ENCODE measurements at regions not wholly inside any gene's neighbourhood (a gene's known extent, or its start where the extent isn't known, plus 50 kb on each side); places are given as distances from the start of the nearest gene placed in this dataset.

- Histone ChIP-seq H3K36me3 (no peaks in the 10 kb centered on the region), H3K4me1 (no peaks in the 10 kb centered on the region), H3K4me3 (no peak overlapping the region), H3K27me3 (no peaks in the 10 kb centered on the region), H3K9me3 (no peaks in the 10 kb centered on the region), H3K27ac (no peak overlapping the region)
- TF ChIP-seq, protein P1, sequence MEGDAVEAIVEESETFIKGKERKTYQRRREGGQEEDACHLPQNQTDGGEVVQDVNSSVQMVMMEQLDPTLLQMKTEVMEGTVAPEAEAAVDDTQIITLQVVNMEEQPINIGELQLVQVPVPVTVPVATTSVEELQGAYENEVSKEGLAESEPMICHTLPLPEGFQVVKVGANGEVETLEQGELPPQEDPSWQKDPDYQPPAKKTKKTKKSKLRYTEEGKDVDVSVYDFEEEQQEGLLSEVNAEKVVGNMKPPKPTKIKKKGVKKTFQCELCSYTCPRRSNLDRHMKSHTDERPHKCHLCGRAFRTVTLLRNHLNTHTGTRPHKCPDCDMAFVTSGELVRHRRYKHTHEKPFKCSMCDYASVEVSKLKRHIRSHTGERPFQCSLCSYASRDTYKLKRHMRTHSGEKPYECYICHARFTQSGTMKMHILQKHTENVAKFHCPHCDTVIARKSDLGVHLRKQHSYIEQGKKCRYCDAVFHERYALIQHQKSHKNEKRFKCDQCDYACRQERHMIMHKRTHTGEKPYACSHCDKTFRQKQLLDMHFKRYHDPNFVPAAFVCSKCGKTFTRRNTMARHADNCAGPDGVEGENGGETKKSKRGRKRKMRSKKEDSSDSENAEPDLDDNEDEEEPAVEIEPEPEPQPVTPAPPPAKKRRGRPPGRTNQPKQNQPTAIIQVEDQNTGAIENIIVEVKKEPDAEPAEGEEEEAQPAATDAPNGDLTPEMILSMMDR (IDR thresholded peaks at IDR 0.05) = no peak
- no peak for TF ChIP-seq POLR2A (IDR thresholded peaks at IDR 0.05)
- DNase-seq = no peak
Measured at GRCh38 chr2:107349329-107349728, 463.4 kb upstream of the ST6GAL2 start.

DNA sequence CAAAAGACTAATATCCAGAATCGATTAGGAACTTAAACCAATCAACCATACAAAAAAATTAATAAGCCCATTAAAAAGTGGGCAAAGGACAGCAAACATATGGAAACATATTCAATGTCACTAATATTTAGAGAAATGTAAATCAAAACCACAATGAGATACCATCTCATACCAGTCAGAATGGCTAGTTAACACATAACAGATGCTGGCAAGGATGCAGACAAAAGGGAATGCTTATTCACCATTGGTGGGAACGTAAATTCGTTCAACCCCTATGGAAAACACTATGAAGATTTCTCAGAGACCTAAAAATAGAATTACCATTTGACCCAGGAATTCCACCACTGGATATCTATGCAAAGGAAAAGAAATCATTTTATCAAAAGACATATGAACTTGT is 468.2 kb upstream of the ST6GAL2 start:
- Histone ChIP-seq H3K27ac (no peak overlapping the region), H3K4me1 (no peaks in the 10 kb centered on the region), H3K4me3 (no peak overlapping the region), H3K27me3 (no peaks in the 10 kb centered on the region), H3K36me3 (no peaks in the 10 kb centered on the region), H3K9me3 (no peaks in the 10 kb centered on the region)
- no peak for DNase-seq
- TF ChIP-seq POLR2A (IDR thresholded peaks at IDR 0.05) = no peak
- TF ChIP-seq, protein P1 (IDR thresholded peaks at IDR 0.05) = no peak

- Histone ChIP-seq H3K36me3 (no peaks in the 10 kb centered on the region), H3K4me3 (no peak overlapping the region), H3K9me3 (no peaks in the 10 kb centered on the region), H3K4me1 (no peaks in the 10 kb centered on the region), H3K27ac (no peak overlapping the region), H3K27me3 (no peaks in the 10 kb centered on the region)
- no peak for DNase-seq
- TF ChIP-seq, protein P1 (IDR thresholded peaks at IDR 0.05) = no peak
- TF ChIP-seq POLR2A (IDR thresholded peaks at IDR 0.05) = no peak
Measured at GRCh38 chr2:107358362-107358761, 468.3 kb upstream of the RGPD4 start.

DNA sequence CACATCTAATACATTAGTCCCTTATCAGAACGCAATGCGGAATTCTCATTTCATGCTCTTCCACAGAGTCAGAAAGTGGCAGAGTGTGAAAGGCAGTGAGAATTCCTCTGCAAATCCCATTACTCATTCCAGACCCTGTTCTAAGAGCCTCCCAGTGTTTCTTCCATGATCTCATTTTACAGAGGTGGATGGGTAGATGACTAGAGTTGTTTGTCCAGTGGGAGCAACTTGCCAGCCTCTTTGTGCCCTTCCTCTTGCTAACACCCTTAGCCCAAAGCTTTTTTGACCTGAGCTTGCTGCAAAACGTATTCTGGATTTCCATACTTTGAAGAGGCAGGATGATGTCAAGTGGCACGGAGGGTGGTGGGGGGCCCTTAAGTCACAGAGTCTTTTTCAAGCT is 467.7 kb upstream of the RGPD4 start:
- TF ChIP-seq POLR2A (IDR thresholded peaks at IDR 0.05) = no peak
- TF ChIP-seq, protein P1 (IDR thresholded peaks at IDR 0.05) = no peak
- no peaks in the 10 kb centered on the region for H3K4me1 ChIP-seq
- no peak overlapping the region for H3K4me3 ChIP-seq
- no peaks in the 10 kb centered on the region for H3K36me3 ChIP-seq
- no peak overlapping the region for H3K27ac ChIP-seq
- H3K9me3 ChIP-seq = no peaks in the 10 kb centered on the region
- DNase-seq = no peak
- H3K27me3 ChIP-seq = no peaks in the 10 kb centered on the region

- no peak overlapping the region for H3K4me3 ChIP-seq
- no peaks in the 10 kb centered on the region for H3K27me3 ChIP-seq
- no peak overlapping the region for H3K27ac ChIP-seq
- H3K9me3 ChIP-seq = no peaks in the 10 kb centered on the region
- no peaks in the 10 kb centered on the region for H3K36me3 ChIP-seq
- TF ChIP-seq, protein P1 (IDR thresholded peaks at IDR 0.05) = no peak
- no peak for TF ChIP-seq POLR2A (IDR thresholded peaks at IDR 0.05)
- no peaks in the 10 kb centered on the region for H3K4me1 ChIP-seq
- DNase-seq = no peak
Measured at GRCh38 chr2:107361751-107362381, 464.8 kb upstream of the RGPD4 start.

DNA sequence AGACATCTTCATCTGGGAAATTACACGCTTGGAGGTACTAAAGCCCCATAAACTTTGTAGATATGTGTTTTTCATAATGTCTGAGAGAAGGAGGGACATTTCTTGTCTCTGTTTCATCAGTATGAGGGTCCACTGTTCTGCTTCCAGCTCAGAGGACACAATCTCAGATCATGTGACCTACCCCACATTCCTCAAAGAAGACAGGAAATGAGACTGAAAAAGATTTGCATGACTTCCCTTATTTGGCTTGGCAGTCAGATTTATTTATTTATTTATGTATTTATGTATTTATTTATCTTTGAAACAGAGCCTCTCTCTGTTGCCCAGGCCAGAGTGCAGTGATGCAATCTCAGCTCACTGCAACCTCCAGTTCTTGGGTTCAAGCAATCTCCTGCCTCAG is 463.7 kb upstream of the RGPD4 start:
- Histone ChIP-seq H3K27me3 (no peaks in the 10 kb centered on the region), H3K4me1 (no peaks in the 10 kb centered on the region), H3K9me3 (no peaks in the 10 kb centered on the region), H3K27ac (no peak overlapping the region), H3K36me3 (no peaks in the 10 kb centered on the region), H3K4me3 (no peak overlapping the region)
- DNase-seq = no peak
- TF ChIP-seq, protein P1 (IDR thresholded peaks at IDR 0.05) = no peak
- TF ChIP-seq POLR2A (IDR thresholded peaks at IDR 0.05) = no peak
